COLO668 (cell line): ENCODE measurements at regions not wholly inside any gene's neighbourhood (a gene's known extent, or its start where the extent isn't known, plus 50 kb on each side); places are given as distances from the start of the nearest gene placed in this dataset.
"Not testable (repeated sequence)": the region's sequence is repeated elsewhere in the genome, so short reads cannot be mapped to it uniquely, and the experiment has no call there.

ENCODE experiments used
- DNase-seq: peaks from one replicate; lab custom pipeline; 2025; ENCODE audit not compliant: unreplicated experiment; lab: John Stamatoyannopoulos, UW

- no peak for DNase-seq
These were observed 262.3 kb upstream of the MSX2 start for GRCh38 chr5:174462129-174462528.

- no peak for DNase-seq
These were observed 259.7 kb upstream of the MSX2 start for GRCh38 chr5:174464504-174465165.

DNA sequence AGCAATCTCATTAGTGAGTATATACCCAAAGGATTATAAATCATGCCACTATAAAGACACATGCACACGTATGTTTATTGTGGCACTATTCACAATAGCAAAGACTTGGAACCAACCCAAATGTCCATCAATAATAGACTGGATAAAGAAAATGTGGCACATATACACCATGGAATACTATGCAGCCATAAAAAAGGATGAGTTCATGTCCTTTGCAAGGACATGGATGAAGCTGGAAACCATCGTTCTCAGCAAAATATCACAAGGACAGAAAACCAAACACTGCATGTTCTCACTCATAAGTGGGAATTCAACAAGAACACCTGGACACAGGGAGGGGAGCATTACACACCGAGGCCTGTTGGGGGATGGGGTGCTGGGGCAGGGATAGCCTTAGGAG lies 252.9 kb upstream of the MSX2 start:
- not testable (repeated sequence) for DNase-seq

GRCh38 chr5:174472956-174473355 lies 251.4 kb upstream of the MSX2 start:
- no peak for DNase-seq

DNA sequence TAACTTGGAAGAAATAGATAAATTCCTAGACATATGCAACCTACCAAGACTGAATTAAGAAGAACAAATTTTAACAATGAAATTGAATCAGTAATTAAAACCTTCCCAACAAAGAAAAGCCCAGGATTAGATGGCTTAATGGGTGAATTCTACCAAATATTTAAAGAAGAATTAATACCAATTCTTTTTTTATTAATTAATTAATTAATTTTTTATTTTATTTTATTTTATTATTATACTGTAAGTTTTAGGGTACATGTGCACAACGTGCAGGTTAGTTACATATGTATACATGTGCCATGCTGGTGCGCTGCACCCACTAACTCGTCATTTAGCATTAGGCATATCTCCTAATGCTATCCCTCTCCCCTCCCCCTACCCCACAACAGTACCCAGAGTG lies 248.4 kb upstream of the MSX2 start:
- DNase-seq, result not testable (repeated sequence)

- DNase-seq, result no peak
These were observed 245.1 kb upstream of the MSX2 start for GRCh38 chr5:174479325-174479724.

DNA sequence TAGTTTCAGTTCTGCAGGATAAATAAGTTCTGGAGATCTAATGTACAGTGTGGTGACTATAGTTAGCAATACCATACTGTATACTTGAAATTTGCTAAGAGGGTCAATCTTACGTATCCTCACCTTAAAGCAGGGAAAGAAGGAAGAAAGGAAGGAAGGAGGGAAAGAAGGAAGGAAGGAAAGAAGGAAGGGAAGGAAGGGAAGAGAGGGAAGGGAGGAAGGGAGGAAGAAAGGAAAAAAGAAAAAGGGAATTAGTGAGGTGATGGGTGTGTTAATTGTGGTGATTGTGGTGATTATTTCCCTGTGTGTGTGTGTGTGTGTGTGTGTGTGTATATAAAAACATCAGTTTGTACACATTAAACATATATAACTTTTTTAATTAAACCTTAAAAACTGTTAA lies 242.6 kb upstream of the MSX2 start:
- no peak for DNase-seq

- DNase-seq, result no peak
These were observed 241.8 kb upstream of the MSX2 start for GRCh38 chr5:174482607-174483024.

DNA sequence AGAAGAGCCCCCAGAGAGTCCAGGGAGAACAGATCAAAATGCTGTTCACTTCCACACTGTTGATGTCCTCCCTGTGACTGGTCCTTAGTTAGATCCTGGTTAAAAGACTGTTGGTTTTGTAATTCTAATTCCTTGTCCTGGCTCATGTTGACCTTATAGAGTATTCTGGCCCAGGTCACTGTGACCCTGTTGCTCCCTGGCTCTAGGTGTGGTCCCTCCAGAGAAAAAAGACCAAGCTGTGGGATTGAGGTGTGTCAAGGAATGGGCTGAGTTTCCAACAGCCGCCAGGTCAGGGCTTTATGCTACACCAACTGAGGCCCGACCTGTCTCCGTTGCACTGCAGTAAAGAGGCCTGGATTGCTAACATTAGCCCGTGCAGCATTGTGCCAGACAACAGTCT lies 241.0 kb upstream of the MSX2 start:
- no peak for DNase-seq

- no peak for DNase-seq
These were observed 235.2 kb upstream of the MSX2 start for GRCh38 chr5:174489215-174489614.

- no peak for DNase-seq
These were observed 234.3 kb upstream of the MSX2 start for GRCh38 chr5:174489920-174490597.

DNA sequence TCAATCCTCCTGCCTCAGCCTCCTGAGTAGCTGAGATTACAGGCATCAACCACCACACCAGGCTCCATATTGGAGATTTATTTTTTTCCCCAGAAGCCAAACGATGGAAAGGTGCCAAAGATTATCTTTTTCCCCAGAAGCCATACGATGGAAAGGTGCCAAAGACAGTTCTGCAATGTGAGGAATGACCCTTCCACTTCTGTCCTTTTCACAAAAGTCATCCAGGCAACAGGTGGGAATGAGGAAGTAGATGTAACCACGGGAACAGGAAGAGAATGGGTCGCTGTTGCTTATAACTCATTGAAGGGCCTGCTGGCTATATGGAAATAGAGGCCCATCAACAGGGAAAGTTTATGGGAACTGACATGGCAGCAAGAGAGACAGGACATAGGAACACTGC lies 233.7 kb upstream of the MSX2 start:
- no peak for DNase-seq

GRCh38 chr5:174491265-174491664 lies 233.1 kb upstream of the MSX2 start:
- DNase-seq, result no peak

DNA sequence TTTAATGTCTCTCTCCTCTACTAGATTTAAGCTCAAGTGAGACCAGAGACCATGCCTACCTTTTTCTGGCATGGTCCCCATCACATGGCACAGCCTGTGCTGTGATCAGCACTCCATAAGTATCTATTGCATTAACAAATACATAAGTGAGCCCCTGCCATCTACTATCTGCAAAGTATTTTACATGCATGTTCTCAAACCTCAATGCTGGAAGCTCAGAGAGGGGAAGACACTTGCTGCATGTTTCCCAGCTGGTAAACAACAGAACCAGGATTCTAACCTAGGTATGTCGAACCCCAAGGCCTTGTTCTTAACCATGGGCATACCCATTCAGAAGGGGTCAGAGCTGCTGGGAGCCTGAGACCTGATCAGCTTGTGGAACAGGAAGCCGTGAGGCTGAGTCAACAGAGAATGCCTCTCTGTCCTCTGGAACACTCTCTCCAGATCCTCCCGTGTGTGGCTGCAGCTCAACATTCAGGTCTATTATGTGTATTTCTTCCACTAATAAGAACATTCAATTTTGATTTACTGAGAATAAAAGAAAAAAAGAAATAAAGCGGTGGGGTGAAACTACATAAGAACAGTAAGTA lies 232.5 kb upstream of the MSX2 start:
- no peak for DNase-seq

GRCh38 chr5:174493530-174493929 lies 230.9 kb upstream of the MSX2 start:
- DNase-seq, result no peak

DNA sequence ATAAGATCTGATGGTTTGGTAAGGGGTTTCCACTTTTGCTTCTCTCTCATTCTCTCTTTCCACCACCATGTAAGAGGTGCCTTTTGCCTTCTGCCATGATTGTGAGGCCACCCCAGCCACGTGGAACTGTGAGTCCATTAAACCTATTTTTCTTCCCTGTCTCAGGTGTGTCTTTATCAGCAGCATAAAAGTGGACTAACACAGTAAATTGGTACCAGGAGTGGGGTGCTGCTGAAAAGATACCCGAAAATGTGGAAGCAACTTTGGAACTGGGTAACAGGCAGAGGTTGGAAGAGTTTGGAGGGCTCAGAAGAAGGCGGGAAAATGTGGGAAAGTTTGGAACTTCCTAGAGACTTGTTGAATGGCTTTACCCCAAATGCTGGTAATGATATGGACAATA lies 226.4 kb upstream of the MSX2 start:
- not testable (repeated sequence) for DNase-seq

DNA sequence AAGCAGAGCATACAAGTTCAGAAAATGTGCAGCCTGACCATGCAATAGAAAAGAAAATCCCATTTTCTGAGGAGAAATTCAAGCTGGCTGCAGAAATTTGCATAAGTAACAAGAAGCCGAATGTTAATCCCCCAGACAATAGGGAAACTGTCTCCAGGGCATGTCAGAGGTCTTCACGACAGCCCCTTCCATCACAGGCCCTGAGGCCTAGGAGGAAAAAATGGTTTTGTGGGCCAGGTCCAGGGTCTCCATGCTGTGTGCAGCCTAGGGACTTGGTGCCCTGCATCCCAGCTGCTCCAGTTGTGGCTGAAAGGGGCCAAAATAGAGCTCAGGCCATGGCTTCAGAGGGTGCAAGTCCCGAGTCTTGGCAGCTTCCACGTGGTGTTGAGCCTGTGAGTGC lies 225.8 kb upstream of the MSX2 start:
- DNase-seq, result not testable (repeated sequence)

DNA sequence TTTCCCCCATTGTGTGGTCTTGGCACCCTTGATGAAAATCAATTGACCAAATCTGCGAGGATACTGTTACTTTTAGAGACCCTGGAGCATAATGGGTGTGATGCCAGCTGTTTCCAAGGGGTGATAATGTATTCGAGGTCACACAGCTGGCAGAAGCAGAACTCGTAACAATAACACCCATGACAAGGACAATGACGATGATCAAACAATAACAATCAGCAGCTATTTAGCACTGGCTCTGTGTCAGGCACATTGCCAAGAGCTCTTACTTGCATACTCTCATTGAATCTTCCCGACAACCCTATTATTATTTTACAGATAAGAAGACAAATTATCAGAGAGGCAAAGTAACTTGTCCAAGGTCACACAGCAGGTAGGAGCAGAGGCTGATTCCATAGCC lies 223.7 kb upstream of the MSX2 start:
- no peak for DNase-seq

DNA sequence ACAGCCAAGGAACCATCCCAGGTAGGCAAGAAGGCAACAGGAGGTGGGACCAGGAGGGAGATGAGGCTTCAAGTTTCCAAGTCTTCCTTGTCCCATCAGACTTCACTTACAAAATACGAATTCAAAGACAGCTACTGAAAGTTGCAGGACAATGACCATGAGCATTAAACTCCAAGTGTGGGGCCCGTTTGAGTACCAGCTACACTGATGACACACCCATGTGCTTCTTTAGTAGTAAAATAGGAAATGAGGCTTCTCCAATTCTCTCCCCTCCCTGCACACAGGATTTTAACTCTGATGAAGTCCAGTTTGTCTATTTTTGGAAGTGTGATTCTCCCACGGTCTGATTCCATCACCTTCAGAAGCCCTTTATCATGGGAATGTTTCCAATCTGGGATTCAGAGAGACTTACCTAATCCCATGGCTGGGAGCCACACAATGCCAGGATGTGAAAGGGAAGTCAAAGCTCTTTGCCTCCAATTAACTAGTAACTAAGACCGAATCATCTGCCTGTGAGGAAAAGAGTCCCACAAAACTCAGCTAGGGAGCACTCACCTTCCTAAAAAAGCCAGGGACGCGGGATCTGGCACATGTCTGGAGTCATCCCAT lies 222.8 kb upstream of the MSX2 start:
- DNase-seq, result no peak

- no peak for DNase-seq
These were observed 221.3 kb upstream of the MSX2 start for GRCh38 chr5:174503086-174503460.

DNA sequence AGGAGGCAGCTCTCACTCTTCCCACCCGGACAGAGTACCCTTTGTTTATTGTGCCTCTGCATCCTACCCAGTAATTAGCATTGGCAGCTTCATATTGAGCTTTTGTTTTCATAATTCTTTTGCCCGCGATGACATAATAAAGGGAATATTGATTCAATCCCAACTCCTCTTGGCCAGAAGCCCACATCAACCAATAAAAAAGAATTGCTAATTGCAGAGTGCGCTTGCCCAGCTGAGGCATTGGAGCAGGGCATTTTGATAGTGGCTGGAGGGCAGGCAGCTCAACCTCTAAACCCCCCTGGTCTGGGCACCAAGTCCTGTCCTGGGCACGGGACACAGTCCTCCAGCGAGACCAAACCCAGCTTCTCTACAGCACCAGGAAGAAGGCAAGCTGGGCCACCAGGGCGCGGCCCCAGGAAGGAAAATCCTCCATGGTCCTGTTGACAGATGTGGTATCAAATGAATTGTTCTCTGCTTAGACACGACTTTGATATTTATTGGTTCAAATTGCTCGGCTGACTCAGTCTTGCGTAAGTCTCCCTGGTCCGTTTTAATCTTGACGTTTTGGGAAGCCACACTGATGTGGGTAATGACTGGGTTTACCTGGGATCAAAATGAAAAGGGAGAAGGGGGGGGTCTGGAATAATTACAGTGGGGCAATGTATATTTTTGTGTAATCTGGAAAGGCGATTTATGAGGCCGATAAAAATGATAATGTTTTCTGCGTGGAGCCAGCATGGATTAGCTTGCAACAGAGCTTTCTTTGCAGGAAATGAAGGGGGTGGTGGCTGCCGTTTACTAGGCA lies 220.7 kb upstream of the MSX2 start:
- no peak for DNase-seq
